ENCODE measurements at regions not wholly inside any gene's neighbourhood (a gene's known extent, or its start where the extent isn't known, plus 50 kb on each side); places are given as distances from the start of the nearest gene placed in this dataset.

DNA sequence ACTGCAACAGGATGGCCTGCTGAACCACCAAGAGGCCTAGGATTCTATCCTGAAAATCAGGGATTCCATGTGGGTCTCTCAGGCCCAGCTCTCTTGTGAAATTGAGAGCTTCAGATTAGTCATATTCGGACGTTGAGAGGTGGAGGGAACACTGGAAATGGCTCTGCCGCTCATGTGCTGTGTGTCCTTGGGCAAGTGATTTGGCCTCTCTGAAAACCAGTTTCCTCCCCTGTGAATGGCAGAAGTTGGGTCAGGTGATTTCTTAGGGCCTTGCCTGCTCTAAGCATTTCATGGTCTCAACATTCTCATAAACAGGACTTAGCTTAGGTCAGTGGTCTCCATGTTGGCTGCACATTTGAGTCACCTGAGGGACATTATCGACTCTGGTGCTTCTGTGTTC is 470.1 kb downstream of the PREX1 start:
- TF ChIP-seq, protein P1, sequence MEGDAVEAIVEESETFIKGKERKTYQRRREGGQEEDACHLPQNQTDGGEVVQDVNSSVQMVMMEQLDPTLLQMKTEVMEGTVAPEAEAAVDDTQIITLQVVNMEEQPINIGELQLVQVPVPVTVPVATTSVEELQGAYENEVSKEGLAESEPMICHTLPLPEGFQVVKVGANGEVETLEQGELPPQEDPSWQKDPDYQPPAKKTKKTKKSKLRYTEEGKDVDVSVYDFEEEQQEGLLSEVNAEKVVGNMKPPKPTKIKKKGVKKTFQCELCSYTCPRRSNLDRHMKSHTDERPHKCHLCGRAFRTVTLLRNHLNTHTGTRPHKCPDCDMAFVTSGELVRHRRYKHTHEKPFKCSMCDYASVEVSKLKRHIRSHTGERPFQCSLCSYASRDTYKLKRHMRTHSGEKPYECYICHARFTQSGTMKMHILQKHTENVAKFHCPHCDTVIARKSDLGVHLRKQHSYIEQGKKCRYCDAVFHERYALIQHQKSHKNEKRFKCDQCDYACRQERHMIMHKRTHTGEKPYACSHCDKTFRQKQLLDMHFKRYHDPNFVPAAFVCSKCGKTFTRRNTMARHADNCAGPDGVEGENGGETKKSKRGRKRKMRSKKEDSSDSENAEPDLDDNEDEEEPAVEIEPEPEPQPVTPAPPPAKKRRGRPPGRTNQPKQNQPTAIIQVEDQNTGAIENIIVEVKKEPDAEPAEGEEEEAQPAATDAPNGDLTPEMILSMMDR (conservative IDR thresholded peaks at IDR 0.05; ENCODE audit: low read depth, low read length), result no peak
- TF ChIP-seq EZH2 (IDR thresholded peaks at IDR 0.05; ENCODE audit: borderline replicate concordance, low read depth, low read length, poor library complexity, severe bottlenecking), result no peak

Data from A673 (cell line).